ENCODE measurements at regions not wholly inside any gene's neighbourhood (a gene's known extent, or its start where the extent isn't known, plus 50 kb on each side); places are given as distances from the start of the nearest gene placed in this dataset.

DNA sequence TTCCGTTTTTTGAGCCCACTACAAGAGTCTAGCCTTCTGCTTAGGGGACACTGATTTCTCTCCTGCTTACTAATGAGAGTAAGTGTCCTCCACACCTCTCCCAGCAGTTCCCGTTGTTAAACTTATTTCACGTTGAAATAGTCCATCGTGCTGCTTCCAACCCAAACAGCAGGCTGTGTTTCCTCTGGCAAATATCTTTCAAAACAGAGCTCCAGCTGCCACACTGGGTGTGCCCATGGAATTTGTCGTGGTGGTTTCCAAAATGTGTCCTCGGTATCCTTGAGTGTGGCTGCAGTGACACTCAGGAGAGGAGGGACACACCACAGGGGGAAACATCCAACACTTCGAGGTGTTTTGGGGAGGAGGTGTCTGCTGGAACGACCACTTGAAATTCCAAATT lies 176.5 kb upstream of the RALGAPA2 start:
- BruUV-seq (replicated peaks): no TSS peak
- no peaks in the 10 kb centered on the region for H3K9me3 ChIP-seq
- POLR2A ChIA-PET: no interaction called here
- no peaks in the 10 kb centered on the region for H3K27me3 ChIP-seq (replicated peaks; ENCODE audit: control insufficient read depth, insufficient read depth, low read length)
- H3K4me3 ChIP-seq (ENCODE audit: low read depth, low read length): no peak overlapping the region
- peaks cover 19% of the 10 kb centered on the region for H3K9me3 Mint-ChIP-seq (ENCODE audit: unreplicated experiment)
- H3K4me1 ChIP-seq: peaks cover 7% of the 10 kb centered on the region; the same call in 1 of the 2 replicates
- no peaks in the 10 kb centered on the region for H3K36me3 ChIP-seq (ENCODE audit: control insufficient read depth, insufficient read depth, low read length)
- no peak for DNase-seq
- H3K27ac Mint-ChIP-seq (ENCODE audit: unreplicated experiment): no peak overlapping the region
- H3K4me3 Mint-ChIP-seq (ENCODE audit: unreplicated experiment): no peak overlapping the region
- H3K36me3 Mint-ChIP-seq (ENCODE audit: insufficient read depth, unreplicated experiment): no peaks in the 10 kb centered on the region
- CTCF ChIA-PET: no interaction called here
- TF ChIP-seq, protein P1, sequence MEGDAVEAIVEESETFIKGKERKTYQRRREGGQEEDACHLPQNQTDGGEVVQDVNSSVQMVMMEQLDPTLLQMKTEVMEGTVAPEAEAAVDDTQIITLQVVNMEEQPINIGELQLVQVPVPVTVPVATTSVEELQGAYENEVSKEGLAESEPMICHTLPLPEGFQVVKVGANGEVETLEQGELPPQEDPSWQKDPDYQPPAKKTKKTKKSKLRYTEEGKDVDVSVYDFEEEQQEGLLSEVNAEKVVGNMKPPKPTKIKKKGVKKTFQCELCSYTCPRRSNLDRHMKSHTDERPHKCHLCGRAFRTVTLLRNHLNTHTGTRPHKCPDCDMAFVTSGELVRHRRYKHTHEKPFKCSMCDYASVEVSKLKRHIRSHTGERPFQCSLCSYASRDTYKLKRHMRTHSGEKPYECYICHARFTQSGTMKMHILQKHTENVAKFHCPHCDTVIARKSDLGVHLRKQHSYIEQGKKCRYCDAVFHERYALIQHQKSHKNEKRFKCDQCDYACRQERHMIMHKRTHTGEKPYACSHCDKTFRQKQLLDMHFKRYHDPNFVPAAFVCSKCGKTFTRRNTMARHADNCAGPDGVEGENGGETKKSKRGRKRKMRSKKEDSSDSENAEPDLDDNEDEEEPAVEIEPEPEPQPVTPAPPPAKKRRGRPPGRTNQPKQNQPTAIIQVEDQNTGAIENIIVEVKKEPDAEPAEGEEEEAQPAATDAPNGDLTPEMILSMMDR (IDR thresholded peaks at IDR 0.05; ENCODE audit: insufficient read depth in 1 of 2, low read depth in 1 of 2, low read length in 1 of 2, severe bottlenecking in 1 of 2, unreplicated experiment in 1 of 2): no peak
- no peaks in the 10 kb centered on the region for H3K27me3 Mint-ChIP-seq (ENCODE audit: insufficient read depth, unreplicated experiment)
- intact Hi-C loops (cut with micrococcal nuclease; ENCODE audit: unreplicated experiment): no loop called here
- peaks cover 2% of the 10 kb centered on the region for H3K4me1 Mint-ChIP-seq (ENCODE audit: low read depth, unreplicated experiment)

DNA sequence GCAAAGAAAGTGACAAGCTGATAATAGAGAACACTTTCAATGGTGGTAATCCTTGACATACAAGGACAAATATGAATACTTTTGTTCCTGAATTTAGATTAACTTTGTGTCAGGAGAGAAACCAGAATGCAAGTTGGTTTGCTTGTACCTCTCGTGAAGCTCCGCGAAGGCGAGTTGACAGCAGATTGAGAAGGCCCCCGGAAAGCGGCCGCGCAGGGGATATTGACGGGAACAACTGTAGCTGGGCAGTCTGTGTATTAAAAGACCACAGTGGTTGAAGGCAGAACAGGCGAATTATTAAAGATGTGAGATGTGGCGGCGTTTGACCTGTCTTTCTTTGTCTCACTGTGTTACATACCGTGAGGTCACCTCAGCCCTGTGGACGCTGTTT lies 175.8 kb upstream of the RALGAPA2 start:
- Mint-ChIP-seq H3K27ac (ENCODE audit: unreplicated experiment) (no peak overlapping the region), H3K9me3 (ENCODE audit: unreplicated experiment) (peaks cover 19% of the 10 kb centered on the region), H3K4me3 (ENCODE audit: unreplicated experiment) (no peak overlapping the region), H3K27me3 (ENCODE audit: insufficient read depth, unreplicated experiment) (no peaks in the 10 kb centered on the region), H3K4me1 (ENCODE audit: low read depth, unreplicated experiment) (peaks cover 7% of the 10 kb centered on the region), H3K36me3 (ENCODE audit: insufficient read depth, unreplicated experiment) (no peaks in the 10 kb centered on the region)
- Histone ChIP-seq H3K4me3 (ENCODE audit: low read depth, low read length) (no peak overlapping the region), H3K9me3 (no peaks in the 10 kb centered on the region), H3K36me3 (ENCODE audit: control insufficient read depth, insufficient read depth, low read length) (no peaks in the 10 kb centered on the region), H3K4me1 (peaks cover 10% of the 10 kb centered on the region; the same call in 1 of the 2 replicates), H3K27me3 (replicated peaks; ENCODE audit: control insufficient read depth, insufficient read depth, low read length) (no peaks in the 10 kb centered on the region)
- CTCF ChIA-PET: no interaction called here
- POLR2A ChIA-PET: no interaction called here
- BruUV-seq (replicated peaks): no TSS peak
- DNase-seq: no peak
- intact Hi-C loops (cut with micrococcal nuclease; ENCODE audit: unreplicated experiment): no loop called here
- TF ChIP-seq, protein P1 (IDR thresholded peaks at IDR 0.05; ENCODE audit: insufficient read depth in 1 of 2, low read depth in 1 of 2, low read length in 1 of 2, severe bottlenecking in 1 of 2, unreplicated experiment in 1 of 2): no peak

DNA sequence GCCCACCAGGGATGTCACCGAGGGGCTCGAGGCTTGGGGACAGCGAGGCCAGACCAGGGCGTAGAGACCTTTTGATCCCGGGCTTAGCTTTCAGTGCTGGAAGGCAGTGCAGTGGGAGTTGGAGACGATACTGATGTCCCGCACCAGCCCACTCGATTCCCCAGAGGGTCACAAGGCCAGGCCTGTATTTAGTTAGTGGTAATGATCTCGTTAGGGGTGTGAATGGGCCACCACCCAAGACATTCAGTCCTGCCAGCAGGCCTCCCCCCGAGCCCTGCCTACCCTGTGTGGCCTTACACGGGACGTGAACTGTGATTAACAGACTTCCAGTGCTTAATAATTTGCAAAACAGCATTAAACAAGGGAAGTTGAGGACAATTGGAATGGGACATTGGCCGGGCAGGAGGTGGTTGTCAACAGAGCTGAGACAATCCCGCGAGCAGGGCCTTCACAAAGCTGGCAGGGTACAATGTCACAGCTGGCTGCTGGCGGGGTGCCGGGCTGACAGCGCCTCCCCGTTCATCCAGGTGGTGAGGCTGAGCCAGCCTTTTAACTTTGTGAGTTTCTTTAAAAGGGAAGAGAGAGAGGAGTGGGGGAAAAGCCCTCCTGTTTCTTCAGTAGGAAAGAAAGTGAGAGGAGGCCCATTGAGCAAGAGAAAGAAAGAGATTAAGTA lies 175.3 kb upstream of the RALGAPA2 start:
- Histone ChIP-seq H3K4me1 (peaks cover 10% of the 10 kb centered on the region; the same call in 1 of the 2 replicates), H3K4me3 (ENCODE audit: low read depth, low read length) (no peak overlapping the region), H3K9me3 (no peaks in the 10 kb centered on the region), H3K27me3 (replicated peaks; ENCODE audit: control insufficient read depth, insufficient read depth, low read length) (no peaks in the 10 kb centered on the region), H3K36me3 (ENCODE audit: control insufficient read depth, insufficient read depth, low read length) (no peaks in the 10 kb centered on the region)
- DNase-seq: no peak
- Mint-ChIP-seq H3K36me3 (ENCODE audit: insufficient read depth, unreplicated experiment) (no peaks in the 10 kb centered on the region), H3K4me1 (ENCODE audit: low read depth, unreplicated experiment) (peaks cover 7% of the 10 kb centered on the region), H3K27me3 (ENCODE audit: insufficient read depth, unreplicated experiment) (no peaks in the 10 kb centered on the region), H3K4me3 (ENCODE audit: unreplicated experiment) (no peak overlapping the region), H3K27ac (ENCODE audit: unreplicated experiment) (no peak overlapping the region), H3K9me3 (ENCODE audit: unreplicated experiment) (peaks cover 19% of the 10 kb centered on the region)
- POLR2A ChIA-PET: no interaction called here
- CTCF ChIA-PET: no interaction called here
- TF ChIP-seq, protein P1 (IDR thresholded peaks at IDR 0.05; ENCODE audit: insufficient read depth in 1 of 2, low read depth in 1 of 2, low read length in 1 of 2, severe bottlenecking in 1 of 2, unreplicated experiment in 1 of 2): no peak
- intact Hi-C loops (cut with micrococcal nuclease; ENCODE audit: unreplicated experiment): no loop called here
- no TSS peak for BruUV-seq (replicated peaks)
